Fibroblast of lung (primary cell): ENCODE measurements at regions not wholly inside any gene's neighbourhood (a gene's known extent, or its start where the extent isn't known, plus 50 kb on each side); places are given as distances from the start of the nearest gene placed in this dataset.

Experiments used
- CTCF ChIP-seq, 2 donors: IDR thresholded peaks in 1 of 2; conservative IDR thresholded peaks in 1 of 2; 1 replicate in 1 of 2; 2 replicates in 1 of 2; pipeline ENCODE4 v1.5.1; 2011 to 2012; ENCODE audit warnings: low read length in 2 of 2, control low read depth in 1 of 2, inconsistent platforms in 1 of 2, low read depth in 1 of 2, mild to moderate bottlenecking in 1 of 2
- EZH2 ChIP-seq: IDR thresholded peaks from 2 replicates; pipeline ENCODE4 v1.5.1; 2012; ENCODE audit warnings: low read length, control low read depth, mild to moderate bottlenecking; ENCODE audit errors: missing control alignments

- TF ChIP-seq CTCF (conservative IDR thresholded peaks at IDR 0.05 in 1 of 2, IDR thresholded peaks at IDR 0.05 in 1 of 2; ENCODE audit: low read depth in 1 of 2, low read length in 2 of 2) = peak; percentile 76 to 85
- no peak for TF ChIP-seq EZH2
Observed at GRCh38 chr16:85253084-85253941, 141.0 kb upstream of the CIBAR2 start.
